H1 (cell line): ENCODE measurements at regions not wholly inside any gene's neighbourhood (a gene's known extent, or its start where the extent isn't known, plus 50 kb on each side); places are given as distances from the start of the nearest gene placed in this dataset.

Experiments used
- CTCF ChIA-PET: fragments of 300-600 bp; sonication (Branson Sonifier 250); formaldehyde crosslinking; loops from one replicate; lab custom pipeline; 2021; ENCODE audit not compliant: partially characterized antibody; lab: Charles Lee
- POLR2A ChIA-PET: fragments of 300-600 bp; sonication (Branson Sonifier 250); formaldehyde crosslinking; loops from one replicate; lab custom pipeline; 2021; ENCODE audit warnings: inconsistent platforms; ENCODE audit not compliant: partially characterized antibody; lab: Charles Lee
- DNase-seq, 2 experiments: peaks; one replicate each; pipeline versions ENCODE4 v3.0.0 to v3.0.0-alpha.2; 2010 to 2022; ENCODE audit warnings: low spot score in 2 of 2, low read depth in 1 of 2, mixed read lengths in 1 of 2
- FAIRE-seq: peaks from 2 replicates; lab custom pipeline; 2011; peaks lifted over from hg19 to GRCh38; lab: Jason Lieb, UNC
- H2AFZ ChIP-seq: 2 replicates; pipeline ENCODE4 v1.8.1; 2012; ENCODE audit warnings: low read length, inconsistent platforms
- H2AK5ac ChIP-seq: 2 replicates; pipeline ENCODE4 v1.6.1; 2013; ENCODE audit warnings: low read depth, low read length
- H2BK120ac ChIP-seq: replicated peaks from 2 replicates; pipeline ENCODE3; 2013; ENCODE audit warnings: low read depth, low read length, inconsistent platforms
- H2BK12ac ChIP-seq: 2 replicates; pipeline ENCODE4 v1.6.1; 2013; ENCODE audit warnings: low read depth, low read length
- H2BK15ac ChIP-seq: 2 replicates; pipeline ENCODE4 v1.6.1; 2013; ENCODE audit warnings: low read length
- H2BK20ac ChIP-seq: 2 replicates; pipeline ENCODE4 v1.6.1; 2013; ENCODE audit warnings: low read length
- H2BK5ac ChIP-seq: 2 replicates; pipeline ENCODE4 v1.6.1; 2013; ENCODE audit warnings: low read depth, low read length
- H3K14ac ChIP-seq: 2 replicates; pipeline ENCODE4 v1.6.1; 2013; ENCODE audit warnings: inconsistent platforms; ENCODE audit not compliant: insufficient read length
- H3K18ac ChIP-seq: 2 replicates; pipeline ENCODE4 v1.6.1; 2013; ENCODE audit warnings: low read length; ENCODE audit errors: extremely low read depth
- H3K23ac ChIP-seq: 2 replicates; pipeline ENCODE4 v1.6.1; 2013; ENCODE audit warnings: inconsistent platforms; ENCODE audit not compliant: insufficient read length
- H3K23me2 ChIP-seq: 2 replicates; pipeline ENCODE4 v1.6.1; 2013; ENCODE audit warnings: low read depth, low read length
- H3K27ac ChIP-seq: 2 replicates; pipeline ENCODE4 v1.6.1; 2011; ENCODE audit warnings: low read depth, low read length, inconsistent platforms
- H3K27me3 ChIP-seq, 4 experiments: replicated peaks in 1 of 4; 1 replicate in 1 of 4; 2 replicates in 3 of 4; pipeline versions ENCODE4 v1.6.1 to v1.8.1; 2011 to 2013; ENCODE audit warnings: low read length in 3 of 4, mild to moderate bottlenecking in 3 of 4, inconsistent platforms in 2 of 4, mixed read lengths in 2 of 4, moderate library complexity in 1 of 4; ENCODE audit not compliant: control insufficient read depth in 3 of 4, insufficient read depth in 3 of 4; ENCODE audit errors: extremely low read depth in 1 of 4
- H3K36me3 ChIP-seq, 4 experiments: 2 replicates each; pipeline versions ENCODE4 v1.6.1 to v1.8.1; 2011 to 2013; ENCODE audit warnings: mild to moderate bottlenecking in 4 of 4, low read length in 3 of 4, moderate library complexity in 2 of 4, control low read depth in 1 of 4, inconsistent platforms in 1 of 4; ENCODE audit not compliant: insufficient read depth in 4 of 4, control insufficient read depth in 2 of 4
- H3K4ac ChIP-seq: replicated peaks from 2 replicates; pipeline ENCODE3; 2013; ENCODE audit warnings: low read length, low read depth, mixed read lengths, inconsistent platforms; ENCODE audit not compliant: insufficient read length
- H3K4me1 ChIP-seq, 4 experiments: replicated peaks in 1 of 4; 1 replicate in 1 of 4; 2 replicates in 3 of 4; pipeline versions ENCODE4 v1.6.1 to v1.8.1; 2011 to 2013; ENCODE audit warnings: low read length in 3 of 4, inconsistent platforms in 2 of 4, mixed read lengths in 1 of 4; ENCODE audit not compliant: insufficient read depth in 4 of 4, control insufficient read depth in 3 of 4
- H3K4me2 ChIP-seq, 2 experiments: 2 replicates each; pipeline versions ENCODE4 v1.6.1 to v1.8.1; 2011 to 2013; ENCODE audit warnings: low read depth in 2 of 2, low read length in 2 of 2, control low read depth in 1 of 2, inconsistent platforms in 1 of 2, mild to moderate bottlenecking in 1 of 2; ENCODE audit not compliant: insufficient read depth in 1 of 2
- H3K4me3 ChIP-seq, 4 experiments: fragments of 200-600, 300-600 bp in 1 of 4; sonication (generic), shearing (Covaris generic), sonication (Bioruptor Twin) in 1 of 4; 2 replicates each; pipeline versions ENCODE4 v1.5.1 to v1.8.1; 2011 to 2016; ENCODE audit warnings: low read length in 4 of 4, low read depth in 3 of 4, control low read depth in 2 of 4, inconsistent platforms in 2 of 4, mild to moderate bottlenecking in 2 of 4, mixed read lengths in 1 of 4, moderate library complexity in 1 of 4; ENCODE audit not compliant: insufficient read depth in 2 of 4; ENCODE audit errors: extremely low read depth in 1 of 4
- H3K56ac ChIP-seq: replicated peaks from 2 replicates; pipeline ENCODE3; 2013; ENCODE audit warnings: low read depth, mild to moderate bottlenecking, mixed read lengths, low read length, inconsistent platforms; ENCODE audit not compliant: insufficient read length
- H3K79me1 ChIP-seq: 2 replicates; pipeline ENCODE4 v1.6.1; 2013; ENCODE audit warnings: low read depth, low read length, control low read depth
- H3K79me2 ChIP-seq, 2 experiments: 2 replicates each; pipeline versions ENCODE4 v1.6.1 to v1.8.1; 2012 to 2013; ENCODE audit warnings: low read length in 2 of 2, mild to moderate bottlenecking in 2 of 2, inconsistent platforms in 1 of 2; ENCODE audit not compliant: insufficient read depth in 2 of 2, control insufficient read depth in 1 of 2
- H3K9ac ChIP-seq, 4 experiments: replicated peaks in 1 of 4; 1 replicate in 1 of 4; 2 replicates in 3 of 4; pipeline versions ENCODE4 v1.6.1 to v1.8.1; 2011 to 2013; ENCODE audit warnings: low read depth in 3 of 4, low read length in 3 of 4, control low read depth in 2 of 4, mild to moderate bottlenecking in 2 of 4, moderate library complexity in 2 of 4, inconsistent platforms in 1 of 4; ENCODE audit errors: extremely low read depth in 1 of 4
- H3K9me3 ChIP-seq, 2 experiments: 2 replicates each; pipeline versions ENCODE4 v1.6.1 to v1.8.1; 2012 to 2013; ENCODE audit warnings: mild to moderate bottlenecking in 2 of 2, moderate library complexity in 2 of 2, control low read depth in 1 of 2, inconsistent platforms in 1 of 2, low read depth in 1 of 2, low read length in 1 of 2, mixed read lengths in 1 of 2; ENCODE audit not compliant: insufficient read depth in 2 of 2
- H4K20me1 ChIP-seq, 2 experiments: replicated peaks in 1 of 2; 2 replicates each; pipeline versions ENCODE3 to v1.8.1; 2011 to 2013; ENCODE audit warnings: inconsistent platforms in 2 of 2, low read length in 2 of 2, mild to moderate bottlenecking in 1 of 2; ENCODE audit not compliant: insufficient read depth in 2 of 2, control insufficient read depth in 1 of 2
- H4K5ac ChIP-seq: 2 replicates; pipeline ENCODE4 v1.6.1; 2013; ENCODE audit warnings: low read length, low read depth, mixed read lengths, inconsistent platforms; ENCODE audit not compliant: insufficient read length
- H4K8ac ChIP-seq: 2 replicates; pipeline ENCODE4 v1.8.0; 2013; ENCODE audit warnings: mild to moderate bottlenecking, moderate library complexity, low read length, inconsistent platforms; ENCODE audit not compliant: insufficient read depth; ENCODE audit errors: extremely low read depth
- H4K91ac ChIP-seq: replicated peaks from 2 replicates; pipeline ENCODE3; 2013; ENCODE audit warnings: low read length, mixed read lengths, inconsistent platforms; ENCODE audit not compliant: insufficient read length
- ATF3 ChIP-seq: IDR thresholded peaks from 2 replicates; pipeline ENCODE4 v1.6.1; 2011; ENCODE audit warnings: low read depth, mild to moderate bottlenecking, low read length; ENCODE audit not compliant: insufficient read depth
- BACH1 ChIP-seq: IDR thresholded peaks from 2 replicates; pipeline ENCODE4 v1.6.1; 2012; ENCODE audit warnings: low read length, improper control_type of control experiment
- CBX5 ChIP-seq: fragments of 300-800, 300-1000 bp; sonication (generic); IDR thresholded peaks from 2 replicates; pipeline ENCODE4 v1.7.1; 2016; ENCODE audit warnings: antibody characterized with exemption, low read length, low read depth
- JUND ChIP-seq: IDR thresholded peaks from 2 replicates; pipeline ENCODE4 v1.6.1; 2011; ENCODE audit warnings: mild to moderate bottlenecking, improper control_type of control experiment, low read length
- NANOG ChIP-seq: IDR thresholded peaks from 2 replicates; pipeline ENCODE4 v1.6.1; 2011; ENCODE audit warnings: low read length, low read depth, mild to moderate bottlenecking, inconsistent platforms; ENCODE audit not compliant: insufficient read depth, poor library complexity, severe bottlenecking
- POLR2A ChIP-seq, 2 experiments: IDR thresholded peaks; 1 replicate in 1 of 2; 2 replicates in 1 of 2; pipeline ENCODE4 v1.6.1; 2011; ENCODE audit warnings: low read depth in 2 of 2, low read length in 2 of 2, mild to moderate bottlenecking in 2 of 2; ENCODE audit errors: control extremely low read depth in 1 of 2
- RFX5 ChIP-seq: IDR thresholded peaks from 2 replicates; pipeline ENCODE4 v1.6.1; 2011; ENCODE audit warnings: low read depth, low read length, improper control_type of control experiment, borderline replicate concordance
- RNF2 ChIP-seq: fragments of 200-900, 300-1000 bp; sonication (generic); IDR thresholded peaks from 2 replicates; pipeline ENCODE4 v1.7.1; 2016; ENCODE audit warnings: borderline replicate concordance, low read depth, mild to moderate bottlenecking, antibody characterized with exemption, low read length; ENCODE audit not compliant: poor library complexity, severe bottlenecking; ENCODE audit errors: missing control alignments
- SIX5 ChIP-seq: IDR thresholded peaks from 2 replicates; pipeline ENCODE4 v1.6.1; 2011; ENCODE audit warnings: mild to moderate bottlenecking, low read depth, low read length
- SP1 ChIP-seq: IDR thresholded peaks from 2 replicates; pipeline ENCODE4 v1.6.1; 2011; ENCODE audit warnings: low read depth, low read length
- TAF1 ChIP-seq: IDR thresholded peaks from 2 replicates; pipeline ENCODE4 v1.6.1; 2011; ENCODE audit warnings: mild to moderate bottlenecking, low read depth, low read length
- WGBS, 2 experiments: shearing (Covaris generic) in 1 of 2; methylation state at CpG; one replicate each; pipeline versions ENCODE4 v1.1.6 to v1.1.7; 2013 to 2015; ENCODE audit warnings: low lambda C conversion rate in 2 of 2, mixed read lengths in 2 of 2, inconsistent platforms in 1 of 2, low coverage in 1 of 2, missing lambda C conversion rate in 1 of 2; ENCODE audit not compliant: insufficient replicate concordance in 2 of 2, insufficient coverage in 1 of 2, insufficient read length in 1 of 2; ENCODE audit errors: extremely low coverage in 1 of 2, missing lambda C conversion rate in 1 of 2; 5-methylcytosine and 5-hydroxymethylcytosine counted together

- no peak overlapping the region for H2BK20ac ChIP-seq
- H3K36me3 ChIP-seq, result no peaks in the 10 kb centered on the region
- no peak overlapping the region for H3K23ac ChIP-seq
- FAIRE-seq (no peak), DNase-seq (no peak)
- peaks cover 0 to 13% (median 10%) of the 10 kb centered on the region in 4 experiments; a peak in 5 of 7 replicates for H3K4me1 ChIP-seq
- H3K56ac ChIP-seq, result no peak overlapping the region
- no peak overlapping the region for H2BK120ac ChIP-seq
- H3K4me3 ChIP-seq, result no peak overlapping the region
- H2BK12ac ChIP-seq, result no peak overlapping the region
- no peak overlapping the region for H3K4ac ChIP-seq
- no peaks in the 10 kb centered on the region for H3K79me2 ChIP-seq
- no peak overlapping the region for H3K27ac ChIP-seq
- no peak overlapping the region for H3K14ac ChIP-seq
- no peaks in the 10 kb centered on the region for H3K79me1 ChIP-seq
- ChIA-PET CTCF (interaction anchor here (0.6 kb wide), 1 partner anchor 219 kb away, joined by 4 read pairs; no protein-coding TSS in a partner anchor), POLR2A (no interaction called here)
- no peak overlapping the region for H4K8ac ChIP-seq
- H2AK5ac ChIP-seq, result no peak overlapping the region
- no peak overlapping the region for H3K4me2 ChIP-seq
- H3K9ac ChIP-seq, result no peak overlapping the region
- 91% methylated on average over 2 of the region's 2 CpGs; no CpG with 5 or more reads in 1 of the 2 experiments for WGBS, 2 experiments
- no peaks in the 10 kb centered on the region for H4K20me1 ChIP-seq
- H2AFZ ChIP-seq, result no peak overlapping the region
- H4K91ac ChIP-seq, result no peak overlapping the region
- no peak overlapping the region for H3K18ac ChIP-seq
- H2BK5ac ChIP-seq, result no peak overlapping the region
- no peaks in the 10 kb centered on the region for H3K27me3 ChIP-seq
- H2BK15ac ChIP-seq, result no peak overlapping the region
- H3K9me3 ChIP-seq, result no peaks in the 10 kb centered on the region
- H3K23me2 ChIP-seq, result no peaks in the 10 kb centered on the region
- no peak overlapping the region for H4K5ac ChIP-seq
- TF ChIP-seq NANOG, result no peak
- no peak for TF ChIP-seq BACH1
- TF ChIP-seq ATF3, result no peak
- no peak for TF ChIP-seq SIX5
- TF ChIP-seq TAF1, result no peak
- TF ChIP-seq JUND, result no peak
- no peak for TF ChIP-seq RNF2
- TF ChIP-seq POLR2A (IDR thresholded peaks at IDR 0.05; ENCODE audit: control extremely low read depth in 1 of 2, low read depth in 2 of 2, low read length in 2 of 2), result no peak
- no peak for TF ChIP-seq SP1
- TF ChIP-seq CBX5, result no peak
- no peak for TF ChIP-seq RFX5
Observed at GRCh38 chr1:14514739-14515138, 83.7 kb upstream of the KAZN start.
